HCT116 (cell line): ENCODE measurements at regions not wholly inside any gene's neighbourhood (a gene's known extent, or its start where the extent isn't known, plus 50 kb on each side); places are given as distances from the start of the nearest gene placed in this dataset.

Experiments used
- ATAC-seq: fragments of 200-7000 bp; cut with Tn5 transposase; 2 replicates; pipeline ENCODE4 v1.9.1; 2020; ENCODE audit warnings: mild to moderate bottlenecking, moderate library complexity
- BruUV-seq: library from RNA; stranded (reverse); fragments of 400-500 nt; replicated peaks from 2 replicates; lab custom pipeline; 2021; lab: Mats Ljungman, UMichigan
- CTCF ChIA-PET: fragments of 300-600 bp; sonication (Branson Sonifier 250); formaldehyde crosslinking; loops from one replicate; lab custom pipeline; 2021; ENCODE audit warnings: antibody characterized with exemption; lab: Charles Lee
- POLR2A ChIA-PET: fragments of 300-600, 350-600 bp; sonication (Branson Sonifier 250); formaldehyde crosslinking; loops from one replicate; lab custom pipeline; 2021; ENCODE audit warnings: antibody characterized with exemption; lab: Charles Lee
- RAD21 ChIA-PET, 2 experiments: fragments of 300-600 bp; sonication (Branson Sonifier 250); formaldehyde crosslinking; loops; one replicate each; lab custom pipeline; 2023; ENCODE audit warnings: low total read pairs in 2 of 2; ENCODE audit not compliant: uncharacterized antibody in 2 of 2, unreplicated experiment in 2 of 2, low non-redundant PET in 1 of 2; lab: Charles Lee
- DNase-seq: peaks from one replicate; pipeline ENCODE4 v3.0.0-alpha.2; 2010; ENCODE audit warnings: low read depth, low spot score
- H2AFZ ChIP-seq: fragments of 200-600 bp; shearing (Covaris generic), sonication (generic); 2 replicates; pipeline ENCODE4 v1.6.1; 2017; ENCODE audit warnings: low read depth, mixed run types, mixed read lengths, antibody characterized with exemption, low read length; ENCODE audit not compliant: poor library complexity, severe bottlenecking
- H3K27ac ChIP-seq: 2 replicates; pipeline ENCODE4 v1.5.1; 2012; ENCODE audit warnings: low read depth, low read length
- H3K27me3 ChIP-seq: fragments of 200-600 bp; sonication (generic); 2 replicates; pipeline ENCODE4 v1.6.1; 2016; ENCODE audit warnings: mixed run types, low read length, mixed read lengths; ENCODE audit not compliant: insufficient read depth
- H3K36me3 ChIP-seq, 2 experiments: fragments of 200-500 bp in 1 of 2; fragments of 200-600 bp in 1 of 2; sonication (Bioruptor generic) in 1 of 2; sonication (generic) in 1 of 2; 2 replicates each; pipeline versions ENCODE4 v1.5.1 to v1.6.1; 2014 to 2016; ENCODE audit warnings: low read length in 2 of 2, inconsistent platforms in 1 of 2, mixed read lengths in 1 of 2, mixed run types in 1 of 2; ENCODE audit not compliant: insufficient read depth in 2 of 2, control insufficient read depth in 1 of 2
- H3K4me1 ChIP-seq, 2 experiments: fragments of 200-600 bp in 1 of 2; sonication (generic) in 1 of 2; 2 replicates each; pipeline versions ENCODE4 v1.5.1 to v1.6.1; 2012 to 2017; ENCODE audit warnings: low read length in 2 of 2, inconsistent platforms in 1 of 2, mild to moderate bottlenecking in 1 of 2, mixed read lengths in 1 of 2, mixed run types in 1 of 2, moderate library complexity in 1 of 2; ENCODE audit not compliant: insufficient read depth in 2 of 2, control insufficient read depth in 1 of 2
- H3K4me2 ChIP-seq: fragments of 200-600 bp; sonication (generic); 2 replicates; pipeline ENCODE4 v1.6.1; 2017; ENCODE audit warnings: mixed run types, low read length, mixed read lengths
- H3K4me3 ChIP-seq, 2 experiments: fragments of 200-600 bp in 1 of 2; sonication (generic) in 1 of 2; replicated peaks in 1 of 2; 2 replicates each; pipeline ENCODE4 v1.5.1; 2011 to 2016; ENCODE audit warnings: low read length in 2 of 2, control low read depth in 1 of 2, low read depth in 1 of 2, mild to moderate bottlenecking in 1 of 2, mixed read lengths in 1 of 2, mixed run types in 1 of 2
- H3K79me2 ChIP-seq: fragments of 200-600 bp; sonication (generic); 2 replicates; pipeline ENCODE4 v1.6.1; 2017; ENCODE audit warnings: mild to moderate bottlenecking, mixed run types, low read length, moderate library complexity, mixed read lengths; ENCODE audit not compliant: insufficient read depth
- H3K9ac ChIP-seq: fragments of 200-600 bp; sonication (generic); 2 replicates; pipeline ENCODE4 v1.6.1; 2016; ENCODE audit warnings: low read length, mixed read lengths
- H3K9me2 ChIP-seq: fragments of 200-600 bp; sonication (generic), shearing (Covaris generic); 2 replicates; pipeline ENCODE4 v1.6.1; 2017; ENCODE audit warnings: mixed run types, mild to moderate bottlenecking, moderate library complexity; ENCODE audit not compliant: insufficient read depth
- H3K9me3 ChIP-seq, 2 experiments: fragments of 200-500 bp in 1 of 2; fragments of 200-600 bp in 1 of 2; sonication (Bioruptor generic) in 1 of 2; sonication (generic) in 1 of 2; 2 replicates each; pipeline ENCODE4 v1.6.1; 2014 to 2017; ENCODE audit warnings: low read length in 2 of 2, mixed read lengths in 2 of 2, inconsistent platforms in 1 of 2, low read depth in 1 of 2, mild to moderate bottlenecking in 1 of 2, mixed run types in 1 of 2, moderate library complexity in 1 of 2; ENCODE audit not compliant: control insufficient read depth in 1 of 2, insufficient read depth in 1 of 2
- H4K20me1 ChIP-seq: fragments of 200-600 bp; sonication (generic), shearing (Covaris generic); 2 replicates; pipeline ENCODE4 v1.6.1; 2017; ENCODE audit warnings: mixed run types, mild to moderate bottlenecking, moderate library complexity; ENCODE audit not compliant: insufficient read depth
- CBX3 ChIP-seq: IDR thresholded peaks from 2 replicates; pipeline ENCODE4 v1.6.1; 2012; ENCODE audit warnings: low read depth
- CEBPB ChIP-seq: IDR thresholded peaks from 2 replicates; pipeline ENCODE4 v1.6.1; 2012; ENCODE audit warnings: low read depth
- EGR1 ChIP-seq: IDR thresholded peaks from 2 replicates; pipeline ENCODE4 v1.6.1; 2012; ENCODE audit warnings: low read depth
- EZH2 ChIP-seq: fragments of 200-600 bp; sonication (generic); IDR thresholded peaks from 2 replicates; pipeline ENCODE4 v1.6.1; 2017; ENCODE audit warnings: antibody characterized with exemption, mixed run types
- EZH2phosphoT487 ChIP-seq: fragments of 200-600 bp; IDR thresholded peaks from 2 replicates; pipeline ENCODE4 v1.6.1; 2018; ENCODE audit warnings: antibody characterized with exemption, borderline replicate concordance
- JUND ChIP-seq: IDR thresholded peaks from 2 replicates; pipeline ENCODE4 v1.6.1; 2012
- POLR2A ChIP-seq: IDR thresholded peaks from 2 replicates; pipeline ENCODE4 v1.7.0; 2011; ENCODE audit warnings: borderline replicate concordance; ENCODE audit not compliant: insufficient read depth, insufficient read length; ENCODE audit errors: extremely low read depth
- POLR2AphosphoS5 ChIP-seq: IDR thresholded peaks from 2 replicates; pipeline ENCODE4 v1.6.1; 2011; ENCODE audit warnings: mild to moderate bottlenecking, low read depth, low read length, moderate library complexity
- RAD21 ChIP-seq: IDR thresholded peaks from 2 replicates; pipeline ENCODE4 v1.6.1; 2012; ENCODE audit warnings: low read depth, mild to moderate bottlenecking
- SIN3A ChIP-seq: IDR thresholded peaks from 2 replicates; pipeline ENCODE4 v1.6.1; 2012; ENCODE audit warnings: low read depth
- SP1 ChIP-seq: IDR thresholded peaks from 2 replicates; pipeline ENCODE4 v1.6.1; 2012; ENCODE audit warnings: low read depth
- SRF ChIP-seq: IDR thresholded peaks from 2 replicates; pipeline ENCODE4 v1.6.1; 2012; ENCODE audit warnings: low read depth
- YY1 ChIP-seq: IDR thresholded peaks from 2 replicates; pipeline ENCODE4 v1.6.1; 2011; ENCODE audit warnings: low read length, low read depth, moderate library complexity, mild to moderate bottlenecking; ENCODE audit not compliant: insufficient replicate concordance; ENCODE audit errors: extremely low read depth
- intact Hi-C: fragments of 100-400 bp; cut with micrococcal nuclease; formaldehyde crosslinking; loops from 2 replicates; pipeline ENCODE4 v1.10.0; 2022
- TF ChIP-seq, protein P1 (sequence below): IDR thresholded peaks from 2 replicates; pipeline ENCODE4 v1.6.1; 2012
- TF ChIP-seq, protein P2 (sequence below): IDR thresholded peaks from 2 replicates; pipeline ENCODE4 v1.6.1; 2011; ENCODE audit warnings: mild to moderate bottlenecking, low read length, moderate library complexity; ENCODE audit not compliant: insufficient replicate concordance; ENCODE audit errors: extremely low read depth
- TF ChIP-seq, protein P3 (sequence below): IDR thresholded peaks from 2 replicates; pipeline ENCODE4 v1.6.1; 2012; ENCODE audit warnings: low read depth

DNA sequence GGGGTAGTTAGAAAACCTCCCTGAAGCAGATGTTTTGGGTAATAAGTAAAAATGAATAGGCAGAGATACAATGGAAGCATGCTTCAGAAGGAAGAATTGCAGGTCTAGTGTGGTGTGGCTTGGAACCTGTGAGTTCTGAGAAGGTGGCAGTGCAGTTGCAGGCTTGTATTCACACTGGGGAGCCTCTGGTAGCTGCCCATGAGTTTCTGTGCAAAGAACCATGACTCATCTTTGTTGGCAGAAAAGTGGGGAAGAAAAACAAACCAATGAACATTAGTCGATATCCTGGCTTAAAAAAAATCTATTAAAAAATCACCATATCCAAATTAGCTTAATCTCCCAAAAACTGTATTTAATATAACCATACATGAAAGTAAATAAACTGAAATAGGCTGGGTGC lies 232.6 kb downstream of the FAT3 start:
- no peak overlapping the region for H3K9ac ChIP-seq
- H3K27me3 ChIP-seq, result no peaks in the 10 kb centered on the region
- ChIA-PET CTCF (no interaction called here), RAD21 (no interaction called here), POLR2A (no interaction called here)
- peaks cover 3 to 5% of the 10 kb centered on the region in 2 experiments; a peak in 2 of 4 replicates for H3K9me3 ChIP-seq
- no peak overlapping the region for H3K27ac ChIP-seq
- no peak for TF ChIP-seq EZH2phosphoT487
- no peak for TF ChIP-seq EGR1
- TF ChIP-seq, protein P1, sequence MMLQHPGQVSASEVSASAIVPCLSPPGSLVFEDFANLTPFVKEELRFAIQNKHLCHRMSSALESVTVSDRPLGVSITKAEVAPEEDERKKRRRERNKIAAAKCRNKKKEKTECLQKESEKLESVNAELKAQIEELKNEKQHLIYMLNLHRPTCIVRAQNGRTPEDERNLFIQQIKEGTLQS, result no peak
- TF ChIP-seq, protein P2, sequence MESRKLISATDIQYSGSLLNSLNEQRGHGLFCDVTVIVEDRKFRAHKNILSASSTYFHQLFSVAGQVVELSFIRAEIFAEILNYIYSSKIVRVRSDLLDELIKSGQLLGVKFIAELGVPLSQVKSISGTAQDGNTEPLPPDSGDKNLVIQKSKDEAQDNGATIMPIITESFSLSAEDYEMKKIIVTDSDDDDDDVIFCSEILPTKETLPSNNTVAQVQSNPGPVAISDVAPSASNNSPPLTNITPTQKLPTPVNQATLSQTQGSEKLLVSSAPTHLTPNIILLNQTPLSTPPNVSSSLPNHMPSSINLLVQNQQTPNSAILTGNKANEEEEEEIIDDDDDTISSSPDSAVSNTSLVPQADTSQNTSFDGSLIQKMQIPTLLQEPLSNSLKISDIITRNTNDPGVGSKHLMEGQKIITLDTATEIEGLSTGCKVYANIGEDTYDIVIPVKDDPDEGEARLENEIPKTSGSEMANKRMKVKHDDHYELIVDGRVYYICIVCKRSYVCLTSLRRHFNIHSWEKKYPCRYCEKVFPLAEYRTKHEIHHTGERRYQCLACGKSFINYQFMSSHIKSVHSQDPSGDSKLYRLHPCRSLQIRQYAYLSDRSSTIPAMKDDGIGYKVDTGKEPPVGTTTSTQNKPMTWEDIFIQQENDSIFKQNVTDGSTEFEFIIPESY, result no peak
- no peak for TF ChIP-seq SRF
- no peak for TF ChIP-seq SIN3A
- TF ChIP-seq YY1, result no peak
- TF ChIP-seq CEBPB, result no peak
- TF ChIP-seq POLR2AphosphoS5, result no peak
- TF ChIP-seq POLR2A, result no peak
- TF ChIP-seq, protein P3, sequence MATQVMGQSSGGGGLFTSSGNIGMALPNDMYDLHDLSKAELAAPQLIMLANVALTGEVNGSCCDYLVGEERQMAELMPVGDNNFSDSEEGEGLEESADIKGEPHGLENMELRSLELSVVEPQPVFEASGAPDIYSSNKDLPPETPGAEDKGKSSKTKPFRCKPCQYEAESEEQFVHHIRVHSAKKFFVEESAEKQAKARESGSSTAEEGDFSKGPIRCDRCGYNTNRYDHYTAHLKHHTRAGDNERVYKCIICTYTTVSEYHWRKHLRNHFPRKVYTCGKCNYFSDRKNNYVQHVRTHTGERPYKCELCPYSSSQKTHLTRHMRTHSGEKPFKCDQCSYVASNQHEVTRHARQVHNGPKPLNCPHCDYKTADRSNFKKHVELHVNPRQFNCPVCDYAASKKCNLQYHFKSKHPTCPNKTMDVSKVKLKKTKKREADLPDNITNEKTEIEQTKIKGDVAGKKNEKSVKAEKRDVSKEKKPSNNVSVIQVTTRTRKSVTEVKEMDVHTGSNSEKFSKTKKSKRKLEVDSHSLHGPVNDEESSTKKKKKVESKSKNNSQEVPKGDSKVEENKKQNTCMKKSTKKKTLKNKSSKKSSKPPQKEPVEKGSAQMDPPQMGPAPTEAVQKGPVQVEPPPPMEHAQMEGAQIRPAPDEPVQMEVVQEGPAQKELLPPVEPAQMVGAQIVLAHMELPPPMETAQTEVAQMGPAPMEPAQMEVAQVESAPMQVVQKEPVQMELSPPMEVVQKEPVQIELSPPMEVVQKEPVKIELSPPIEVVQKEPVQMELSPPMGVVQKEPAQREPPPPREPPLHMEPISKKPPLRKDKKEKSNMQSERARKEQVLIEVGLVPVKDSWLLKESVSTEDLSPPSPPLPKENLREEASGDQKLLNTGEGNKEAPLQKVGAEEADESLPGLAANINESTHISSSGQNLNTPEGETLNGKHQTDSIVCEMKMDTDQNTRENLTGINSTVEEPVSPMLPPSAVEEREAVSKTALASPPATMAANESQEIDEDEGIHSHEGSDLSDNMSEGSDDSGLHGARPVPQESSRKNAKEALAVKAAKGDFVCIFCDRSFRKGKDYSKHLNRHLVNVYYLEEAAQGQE, result no peak
- no peak for TF ChIP-seq CBX3
- no peak for TF ChIP-seq EZH2
- TF ChIP-seq JUND, result no peak
- no peak for TF ChIP-seq SP1
- TF ChIP-seq RAD21, result no peak
- no peaks in the 10 kb centered on the region for H3K79me2 ChIP-seq
- H2AFZ ChIP-seq, result no peak overlapping the region
- no peak for ATAC-seq
- no TSS peak for BruUV-seq
- H3K36me3 ChIP-seq, result no peaks in the 10 kb centered on the region
- H3K9me2 ChIP-seq, result no peaks in the 10 kb centered on the region
- no peaks in the 10 kb centered on the region for H3K4me1 ChIP-seq
- H3K4me3 ChIP-seq, result no peak overlapping the region
- no peaks in the 10 kb centered on the region for H4K20me1 ChIP-seq
- intact Hi-C loops, result no loop called here
- no peak overlapping the region for H3K4me2 ChIP-seq
- DNase-seq, result no peak
